HG03097 (cell line): ENCODE measurements at regions not wholly inside any gene's neighbourhood (a gene's known extent, or its start where the extent isn't known, plus 50 kb on each side); places are given as distances from the start of the nearest gene placed in this dataset.

Experiments used
- ATAC-seq: cut with Tn5 transposase; IDR thresholded peaks from one replicate; pipeline ENCODE4 v1.9.1; 2021; ENCODE audit not compliant: unreplicated experiment, low FRiP score

DNA sequence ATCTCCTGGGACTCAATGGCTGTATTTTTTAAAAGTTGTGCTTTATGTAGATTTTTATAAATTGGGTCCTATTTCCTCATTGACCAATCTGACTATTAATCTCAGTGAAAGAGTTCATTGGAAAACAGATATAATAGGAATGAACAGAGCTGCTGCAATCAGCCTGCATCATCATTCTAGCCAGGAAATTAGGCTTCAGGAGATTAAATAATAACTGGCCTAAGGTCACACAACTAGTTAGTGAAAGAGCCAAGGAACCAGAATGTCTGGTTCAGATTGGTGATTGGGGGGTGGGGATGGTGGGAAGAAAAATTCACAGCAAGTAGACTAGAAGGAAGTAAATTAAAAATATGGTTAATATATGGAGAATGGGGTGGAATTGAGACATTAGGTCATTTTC is 180.9 kb upstream of the ROPN1 start:
- no peak for ATAC-seq

GRCh38 chr3:124174476-124174875 is 182.6 kb upstream of the ROPN1 start:
- no peak for ATAC-seq

- ATAC-seq: no peak
Measured at GRCh38 chr3:124174910-124175874, 183.3 kb upstream of the ROPN1 start.

DNA sequence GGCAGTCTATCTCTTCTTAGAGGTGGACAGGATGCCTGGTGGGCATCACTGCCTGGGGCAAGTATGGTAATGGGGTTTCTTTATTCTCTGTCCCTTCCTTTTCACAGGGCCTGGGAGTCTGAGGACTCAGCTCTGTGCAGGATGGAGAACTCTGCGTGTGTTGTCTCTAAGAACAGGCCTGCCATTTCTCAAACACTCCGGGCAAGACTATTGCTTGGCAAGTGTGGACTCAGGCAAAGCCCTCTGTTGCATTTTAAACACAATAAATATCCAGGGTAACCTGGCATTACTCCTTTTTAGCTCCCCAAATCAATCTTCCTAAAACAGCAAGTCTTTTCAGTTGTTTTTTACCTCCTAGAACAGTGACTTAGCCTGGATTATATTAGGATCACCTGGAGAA is 185.1 kb upstream of the ROPN1 start:
- no peak for ATAC-seq

DNA sequence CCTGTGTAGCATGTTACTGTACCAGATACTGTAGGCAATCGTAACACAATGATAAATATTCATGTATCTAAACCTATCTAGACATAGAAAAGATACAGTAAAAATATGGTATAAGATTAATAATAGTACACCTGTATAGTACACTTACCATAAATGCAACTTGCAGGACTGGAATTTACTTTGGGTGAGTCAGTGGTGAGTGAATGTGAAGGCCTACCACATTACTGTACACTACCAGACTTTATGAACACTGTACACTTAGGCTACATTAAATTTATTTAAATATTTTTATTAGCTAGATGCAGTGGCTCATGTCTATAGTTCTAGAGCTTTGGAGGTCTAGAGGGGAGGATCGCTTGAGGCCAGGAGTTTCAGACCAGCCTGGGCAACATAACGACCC is 186.6 kb upstream of the ROPN1 start:
- ATAC-seq: no peak

GRCh38 chr3:124200407-124200806 is 208.5 kb upstream of the ROPN1 start:
- no peak for ATAC-seq

GRCh38 chr3:124201226-124201625 is 209.3 kb upstream of the ROPN1 start:
- no peak for ATAC-seq

GRCh38 chr3:124201786-124202185 is 209.9 kb upstream of the ROPN1 start:
- no peak for ATAC-seq

- no peak for ATAC-seq
Measured at GRCh38 chr3:124202754-124203153, 210.8 kb upstream of the ROPN1 start.

GRCh38 chr3:124203292-124203691 is 211.4 kb upstream of the ROPN1 start:
- no peak for ATAC-seq

DNA sequence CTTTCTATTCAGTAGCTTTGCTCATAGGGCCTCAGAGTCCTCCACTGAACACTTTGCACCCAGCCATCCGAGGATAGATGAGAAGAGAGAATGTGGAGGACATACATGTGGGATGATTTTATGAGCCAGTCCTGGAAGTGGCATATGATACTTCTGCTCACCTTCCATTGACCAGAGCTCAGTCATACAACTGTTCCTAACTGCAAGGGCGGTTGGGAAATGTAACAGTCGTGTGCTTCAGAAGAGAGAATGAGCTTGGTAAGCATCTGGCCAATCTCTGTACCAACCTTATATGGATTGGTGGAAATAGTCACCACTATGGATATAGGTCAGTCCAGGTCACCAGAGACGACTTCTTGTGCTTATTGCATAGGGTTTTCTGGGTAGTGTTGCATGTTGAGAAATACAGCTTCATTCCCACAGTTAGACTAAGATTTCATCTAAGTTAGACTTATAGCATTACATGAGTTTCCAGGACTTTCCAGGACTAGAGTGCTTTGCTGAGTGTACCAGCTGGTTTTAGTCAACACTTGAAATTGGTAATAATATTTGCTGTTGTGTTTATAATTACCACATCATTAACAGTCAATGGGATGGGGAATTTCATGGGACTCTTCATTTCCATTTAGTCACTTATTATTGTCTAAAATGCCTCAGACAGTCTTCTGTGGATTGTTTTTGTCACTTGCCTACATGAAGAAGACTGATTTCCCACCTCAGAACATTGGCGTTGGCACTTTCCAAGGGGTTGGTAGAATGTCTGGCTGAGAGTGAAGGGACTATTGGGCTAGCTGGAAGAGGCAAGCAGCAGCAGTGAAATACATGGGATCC is 214.5 kb upstream of the ROPN1 start:
- ATAC-seq: no peak

GRCh38 chr3:124207077-124207476 is 215.2 kb upstream of the ROPN1 start:
- ATAC-seq: no peak

GRCh38 chr3:124207873-124208485 is 216.1 kb upstream of the ROPN1 start:
- ATAC-seq: no peak

DNA sequence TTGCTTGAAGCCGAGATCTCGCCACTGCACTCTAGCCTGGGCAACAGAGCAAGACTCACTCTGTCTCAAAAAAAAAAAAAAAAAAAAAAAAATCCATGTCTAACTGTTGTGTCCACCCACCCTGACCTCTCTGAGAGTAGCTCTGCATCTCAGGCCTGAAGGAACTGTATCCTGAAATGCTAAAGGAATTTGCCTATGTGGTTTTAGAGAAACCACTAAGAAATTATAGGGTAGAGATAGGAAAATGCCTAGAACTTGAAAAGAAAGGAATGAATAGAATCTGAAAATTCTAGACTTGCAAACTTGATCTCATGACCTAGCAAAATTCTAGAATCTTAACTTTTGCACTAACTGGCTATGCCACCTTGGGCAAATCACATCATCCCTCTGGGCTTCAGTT is 217.5 kb upstream of the ROPN1 start:
- no peak for ATAC-seq

- no peak for ATAC-seq
Measured at GRCh38 chr3:124210899-124211298, 219.0 kb upstream of the ROPN1 start.

DNA sequence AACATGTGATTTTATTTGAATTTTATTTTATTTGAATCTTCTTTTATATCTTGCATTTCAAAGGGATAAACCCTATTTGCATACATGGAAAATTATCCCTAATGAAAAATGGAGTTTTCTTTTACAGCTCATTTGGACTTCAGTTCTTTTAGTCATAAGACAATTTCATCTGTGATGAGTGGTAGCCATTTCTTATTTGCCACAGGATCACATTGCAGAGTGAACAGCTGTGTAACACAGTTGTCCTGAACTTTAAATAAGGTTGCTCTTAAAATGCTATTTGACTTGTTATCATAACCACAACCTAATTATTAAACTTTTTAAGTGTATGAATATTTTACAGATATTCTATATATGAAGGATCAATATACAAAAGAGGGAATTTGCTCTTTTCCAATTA is 221.7 kb upstream of the ROPN1 start:
- no peak for ATAC-seq

DNA sequence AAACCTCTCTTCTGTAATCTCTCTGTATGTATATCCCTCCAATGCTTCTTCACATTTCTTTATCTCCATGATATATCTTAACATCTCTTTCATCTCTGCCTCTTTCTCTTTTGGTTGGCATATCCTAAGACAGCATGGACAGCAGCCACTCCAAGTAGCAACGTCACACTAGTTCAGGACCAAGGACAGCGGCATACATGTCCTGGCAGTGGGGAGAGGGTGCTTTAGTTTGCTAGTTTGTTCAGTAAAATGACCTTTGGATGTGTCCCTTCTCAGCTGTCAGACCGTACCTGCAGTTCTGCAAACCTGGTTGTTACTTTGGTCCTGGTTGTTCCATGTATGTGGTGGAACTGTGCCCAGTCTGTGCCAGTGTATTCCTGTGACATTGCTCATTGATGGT is 225.6 kb upstream of the ROPN1 start:
- ATAC-seq: no peak

GRCh38 chr3:124221422-124221821 is 229.5 kb upstream of the ROPN1 start:
- ATAC-seq: no peak

DNA sequence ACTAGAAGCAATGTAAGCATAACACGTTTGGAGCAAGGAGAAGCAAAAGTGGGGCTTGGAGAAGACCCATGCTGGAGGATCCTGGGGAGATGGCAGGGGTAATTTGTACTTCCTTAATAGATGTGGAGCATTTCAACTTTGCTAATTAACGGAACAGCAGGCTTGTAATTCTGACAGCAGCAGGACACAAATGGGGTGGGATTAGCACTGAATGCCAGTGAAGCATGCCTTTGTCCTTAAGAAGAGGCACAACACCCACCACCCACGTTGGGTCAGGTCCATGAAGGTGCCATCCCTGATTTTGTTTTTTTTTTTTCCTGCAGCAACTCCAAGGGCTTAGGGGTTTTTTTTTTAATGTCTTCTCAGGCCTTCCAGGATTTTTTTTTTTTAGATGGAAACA is 231.9 kb upstream of the ROPN1 start:
- no peak for ATAC-seq

GRCh38 chr3:124227150-124227630 is 235.3 kb upstream of the ROPN1 start:
- no peak for ATAC-seq

DNA sequence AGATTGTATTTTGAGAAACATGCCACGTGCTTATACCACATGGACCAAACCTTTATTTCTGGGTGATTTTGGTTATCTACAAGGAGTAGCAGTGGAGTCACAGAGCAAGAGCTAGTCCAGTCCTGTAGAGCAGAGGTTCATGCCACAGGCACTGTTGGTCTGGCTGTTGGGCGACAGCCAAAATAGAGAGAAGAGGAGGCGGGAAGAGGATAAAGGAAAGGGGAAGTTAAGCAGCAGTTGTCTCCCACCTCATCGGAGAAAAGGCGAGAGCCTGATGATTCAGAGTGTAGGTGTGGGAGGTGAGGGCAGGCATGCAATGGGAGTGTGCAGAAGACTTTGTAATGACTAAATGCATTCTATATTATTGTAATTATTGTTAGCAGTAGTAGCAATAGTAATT is 237.5 kb upstream of the ROPN1 start:
- no peak for ATAC-seq
